ENCODE measurements at regions not wholly inside any gene's neighbourhood (a gene's known extent, or its start where the extent isn't known, plus 50 kb on each side); places are given as distances from the start of the nearest gene placed in this dataset.

DNA sequence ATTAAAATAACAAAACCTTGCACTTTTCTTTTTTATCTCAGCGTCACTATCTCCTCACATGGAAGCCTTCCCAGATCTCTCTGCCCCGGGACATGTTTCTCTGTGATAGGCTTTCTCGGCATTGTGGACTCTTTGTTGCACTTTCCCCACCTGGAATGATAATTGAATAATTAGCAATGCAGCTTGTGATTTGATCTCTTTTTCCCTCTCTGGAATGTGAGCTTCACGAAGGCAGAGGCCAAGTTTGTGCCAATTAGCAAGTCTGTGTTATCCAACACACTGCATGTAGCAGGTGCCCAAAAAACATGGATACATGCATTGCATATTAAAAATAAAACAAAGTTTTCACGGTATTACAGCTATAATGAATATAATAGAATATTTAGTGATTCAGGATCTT is 431.2 kb downstream of the HAPSTR1 start:
- no peaks in the 10 kb centered on the region for H3K9me3 Mint-ChIP-seq
- TF ChIP-seq, protein P1, sequence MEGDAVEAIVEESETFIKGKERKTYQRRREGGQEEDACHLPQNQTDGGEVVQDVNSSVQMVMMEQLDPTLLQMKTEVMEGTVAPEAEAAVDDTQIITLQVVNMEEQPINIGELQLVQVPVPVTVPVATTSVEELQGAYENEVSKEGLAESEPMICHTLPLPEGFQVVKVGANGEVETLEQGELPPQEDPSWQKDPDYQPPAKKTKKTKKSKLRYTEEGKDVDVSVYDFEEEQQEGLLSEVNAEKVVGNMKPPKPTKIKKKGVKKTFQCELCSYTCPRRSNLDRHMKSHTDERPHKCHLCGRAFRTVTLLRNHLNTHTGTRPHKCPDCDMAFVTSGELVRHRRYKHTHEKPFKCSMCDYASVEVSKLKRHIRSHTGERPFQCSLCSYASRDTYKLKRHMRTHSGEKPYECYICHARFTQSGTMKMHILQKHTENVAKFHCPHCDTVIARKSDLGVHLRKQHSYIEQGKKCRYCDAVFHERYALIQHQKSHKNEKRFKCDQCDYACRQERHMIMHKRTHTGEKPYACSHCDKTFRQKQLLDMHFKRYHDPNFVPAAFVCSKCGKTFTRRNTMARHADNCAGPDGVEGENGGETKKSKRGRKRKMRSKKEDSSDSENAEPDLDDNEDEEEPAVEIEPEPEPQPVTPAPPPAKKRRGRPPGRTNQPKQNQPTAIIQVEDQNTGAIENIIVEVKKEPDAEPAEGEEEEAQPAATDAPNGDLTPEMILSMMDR (IDR thresholded peaks at IDR 0.05; ENCODE audit: unreplicated experiment in 3 of 3) = no peak
- H3K4me1 Mint-ChIP-seq = peaks cover 6% of the 10 kb centered on the region
- H3K27ac Mint-ChIP-seq = no peak overlapping the region
- no peaks in the 10 kb centered on the region for H3K36me3 Mint-ChIP-seq (ENCODE audit: low read depth)
- H3K4me3 Mint-ChIP-seq = no peak overlapping the region
- peaks cover 4% of the 10 kb centered on the region for H3K27me3 Mint-ChIP-seq (ENCODE audit: low read depth)

- no peaks in the 10 kb centered on the region for H3K9me3 Mint-ChIP-seq
- no peak overlapping the region for H3K4me3 Mint-ChIP-seq
- H3K27ac Mint-ChIP-seq = no peak overlapping the region
- H3K36me3 Mint-ChIP-seq (ENCODE audit: low read depth) = no peaks in the 10 kb centered on the region
- H3K27me3 Mint-ChIP-seq (ENCODE audit: low read depth) = peaks cover 4% of the 10 kb centered on the region
- TF ChIP-seq, protein P1 (IDR thresholded peaks at IDR 0.05; ENCODE audit: unreplicated experiment in 3 of 3) = no peak
- peaks cover 14% of the 10 kb centered on the region for H3K4me1 Mint-ChIP-seq
Measured at GRCh38 chr16:9523994-9524393, 432.6 kb downstream of the HAPSTR1 start.

DNA sequence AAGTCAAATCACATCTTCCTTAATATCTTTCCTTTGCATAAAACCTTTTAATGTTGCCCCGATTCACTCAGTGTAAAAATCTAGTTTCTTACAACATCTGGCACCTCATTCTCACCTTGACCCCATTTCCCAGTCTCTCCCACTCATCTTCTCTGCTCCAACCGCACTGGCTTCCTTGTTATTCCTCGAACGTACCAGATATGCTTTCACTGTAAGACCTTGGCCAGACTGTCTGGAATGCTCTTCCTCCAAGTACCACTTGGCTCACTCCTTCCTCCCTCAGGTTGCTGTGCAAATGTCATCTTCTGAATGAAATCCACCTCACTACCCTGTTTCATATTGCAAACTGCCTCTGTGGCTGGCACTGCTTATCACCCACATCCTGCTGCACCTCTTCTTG is 433.6 kb downstream of the HAPSTR1 start:
- peaks cover 14% of the 10 kb centered on the region for H3K4me1 Mint-ChIP-seq
- peaks cover 4% of the 10 kb centered on the region for H3K27me3 Mint-ChIP-seq (ENCODE audit: low read depth)
- H3K27ac Mint-ChIP-seq = no peak overlapping the region
- no peak overlapping the region for H3K4me3 Mint-ChIP-seq
- no peaks in the 10 kb centered on the region for H3K9me3 Mint-ChIP-seq
- TF ChIP-seq, protein P1 (IDR thresholded peaks at IDR 0.05; ENCODE audit: unreplicated experiment in 3 of 3) = no peak
- no peaks in the 10 kb centered on the region for H3K36me3 Mint-ChIP-seq (ENCODE audit: low read depth)

GRCh38 chr16:9526791-9527190 is 435.3 kb downstream of the HAPSTR1 start:
- Mint-ChIP-seq H3K4me3 (no peak overlapping the region), H3K27ac (no peak overlapping the region), H3K9me3 (no peaks in the 10 kb centered on the region), H3K27me3 (ENCODE audit: low read depth) (peaks cover 4% of the 10 kb centered on the region), H3K36me3 (ENCODE audit: low read depth) (no peaks in the 10 kb centered on the region), H3K4me1 (peaks cover 14% of the 10 kb centered on the region)
- TF ChIP-seq, protein P1 (IDR thresholded peaks at IDR 0.05; ENCODE audit: unreplicated experiment in 3 of 3) = no peak

DNA sequence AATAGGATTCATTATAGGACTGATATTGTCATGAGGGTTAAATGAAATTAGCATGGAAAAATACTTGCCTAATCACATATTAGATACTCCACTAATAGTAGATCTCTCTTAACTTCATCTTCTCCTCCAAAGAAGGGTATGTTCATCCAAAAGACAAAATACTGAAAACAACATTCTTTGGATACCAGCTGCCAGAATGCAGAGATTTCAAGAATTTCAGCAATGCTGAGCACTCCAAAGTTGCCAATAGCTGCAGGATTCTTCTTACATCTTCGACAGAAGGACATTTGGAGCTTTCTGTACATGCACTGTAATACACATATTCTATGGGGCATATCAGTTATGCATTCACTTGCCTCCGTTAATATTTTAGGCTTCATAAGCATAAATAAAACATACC is 436.5 kb downstream of the HAPSTR1 start:
- Mint-ChIP-seq H3K9me3 (peaks cover 3% of the 10 kb centered on the region), H3K27me3 (ENCODE audit: low read depth) (peaks cover 4% of the 10 kb centered on the region), H3K27ac (no peak overlapping the region), H3K36me3 (ENCODE audit: low read depth) (no peaks in the 10 kb centered on the region), H3K4me3 (no peak overlapping the region), H3K4me1 (peaks cover 14% of the 10 kb centered on the region)
- TF ChIP-seq, protein P1 (IDR thresholded peaks at IDR 0.05; ENCODE audit: unreplicated experiment in 3 of 3) = no peak

GRCh38 chr16:9528511-9529079 is 437.2 kb downstream of the HAPSTR1 start:
- Mint-ChIP-seq H3K4me1 (peaks cover 14% of the 10 kb centered on the region), H3K9me3 (peaks cover 5% of the 10 kb centered on the region), H3K4me3 (no peak overlapping the region), H3K27ac (no peak overlapping the region), H3K36me3 (ENCODE audit: low read depth) (no peaks in the 10 kb centered on the region), H3K27me3 (ENCODE audit: low read depth) (peaks cover 4% of the 10 kb centered on the region)
- TF ChIP-seq, protein P1 (IDR thresholded peaks at IDR 0.05; ENCODE audit: unreplicated experiment in 3 of 3) = no peak
